ENCODE measurements at regions not wholly inside any gene's neighbourhood (a gene's known extent, or its start where the extent isn't known, plus 50 kb on each side); places are given as distances from the start of the nearest gene placed in this dataset.
"Not testable (repeated sequence)": the region's sequence is repeated elsewhere in the genome, so short reads cannot be mapped to it uniquely, and the experiment has no call there.

GRCh38 chr9:1505489-1505888 lies 455.3 kb downstream of the DMRT2 start:
- DNase-seq: no peak

DNA sequence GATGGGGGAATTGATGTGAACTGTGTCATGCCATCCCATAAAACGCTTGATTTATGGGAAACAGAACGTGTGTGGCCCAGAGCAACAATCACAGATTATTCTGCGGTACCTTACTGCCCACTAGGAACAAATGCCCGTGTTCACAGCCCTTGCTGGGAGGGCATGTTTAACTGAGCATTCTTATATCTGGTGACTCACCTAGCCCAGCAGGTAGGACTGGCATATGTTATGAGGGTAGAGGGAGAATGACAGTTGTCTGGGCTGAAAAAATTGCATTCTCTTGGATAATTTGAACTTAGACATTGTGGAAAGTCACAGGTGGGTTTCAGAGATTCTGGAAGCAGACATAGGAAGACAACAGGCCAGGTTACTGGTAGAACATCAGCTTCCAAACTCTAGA lies 460.6 kb downstream of the DMRT2 start:
- no peak for DNase-seq

DNA sequence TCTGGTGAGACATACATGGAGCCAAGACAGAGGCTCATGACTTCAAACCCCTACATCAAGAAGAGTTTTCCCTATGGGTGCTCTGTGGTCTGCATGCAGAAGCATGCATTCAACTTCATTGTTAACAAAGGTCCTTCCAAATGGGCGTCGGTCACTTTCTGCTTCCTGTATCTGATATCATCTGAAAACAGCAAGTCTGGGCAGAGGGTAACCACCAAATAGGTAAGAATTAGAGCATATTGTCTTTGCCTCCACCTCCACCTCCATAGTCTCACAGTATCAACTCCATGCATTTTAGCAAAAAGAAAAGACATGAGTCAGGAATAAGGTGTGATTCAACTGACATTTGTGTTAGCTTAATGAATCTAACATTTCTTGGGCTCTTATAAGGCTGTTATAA lies 462.9 kb downstream of the DMRT2 start:
- DNase-seq: no peak

DNA sequence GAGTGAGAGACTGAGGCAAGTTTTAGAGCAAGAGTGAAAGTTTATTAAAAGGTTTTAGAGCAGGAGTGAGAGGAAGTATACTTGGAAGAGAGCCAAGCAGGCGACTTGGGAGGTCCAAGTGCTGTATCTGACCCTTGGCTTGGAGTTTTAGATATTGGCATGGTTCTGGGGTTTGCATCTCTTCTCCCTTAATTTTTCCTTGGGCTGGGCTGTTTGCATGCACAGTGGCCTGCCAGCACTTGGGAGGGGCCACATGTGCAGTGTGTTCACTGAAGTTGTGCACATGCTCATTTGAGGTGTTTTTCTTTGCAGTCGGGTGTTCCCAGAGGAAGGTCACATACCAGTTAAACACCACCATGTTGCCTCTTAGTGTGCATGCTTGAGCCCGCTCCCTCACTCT lies 464.1 kb downstream of the DMRT2 start:
- no peak for DNase-seq

DNA sequence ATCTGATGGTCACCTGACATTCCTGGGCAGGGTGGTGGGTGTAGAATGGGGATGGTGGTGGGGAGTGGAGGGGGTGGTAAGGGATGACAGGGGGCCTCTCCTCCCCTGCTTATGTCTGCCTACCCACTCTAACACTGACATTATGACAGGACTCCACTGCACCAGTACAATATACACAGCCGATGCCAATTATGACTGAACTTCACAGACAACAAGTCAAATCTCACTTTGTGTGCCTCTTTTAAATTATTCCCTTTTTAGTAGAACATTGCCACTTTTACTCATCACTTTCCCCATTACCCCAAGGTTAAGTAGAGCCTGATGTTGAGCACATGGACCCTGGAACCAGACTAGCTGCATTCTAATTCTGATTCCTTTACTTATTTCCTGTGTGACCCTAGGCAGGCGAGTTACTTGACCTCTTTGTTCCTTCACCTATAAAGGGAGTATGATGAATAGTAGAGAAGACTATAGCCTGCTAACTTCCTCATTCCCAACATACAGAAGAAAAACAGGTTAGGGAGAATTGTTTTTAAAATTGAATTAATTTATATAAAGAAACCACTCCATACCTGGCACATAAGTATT lies 464.7 kb downstream of the DMRT2 start:
- DNase-seq: no peak

DNA sequence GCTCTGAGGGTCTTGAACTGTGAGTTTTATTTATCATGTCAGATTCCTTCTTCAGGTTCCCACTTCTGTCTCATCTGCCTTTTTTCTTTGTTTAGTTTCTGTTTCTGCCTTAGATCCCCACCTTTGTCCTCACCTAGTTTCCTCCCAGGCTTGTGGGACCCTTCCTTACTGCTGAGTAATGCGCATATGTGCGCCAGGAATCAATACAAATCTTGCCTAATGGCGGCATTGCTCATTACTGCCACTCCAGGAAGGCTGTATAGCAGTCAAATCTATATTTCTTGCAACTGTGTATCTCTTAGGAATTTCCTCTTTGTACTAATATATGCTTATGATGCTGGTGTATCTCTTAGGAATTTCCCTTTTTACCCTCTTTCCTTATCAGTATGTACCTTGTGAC lies 465.4 kb downstream of the DMRT2 start:
- DNase-seq: no peak

DNA sequence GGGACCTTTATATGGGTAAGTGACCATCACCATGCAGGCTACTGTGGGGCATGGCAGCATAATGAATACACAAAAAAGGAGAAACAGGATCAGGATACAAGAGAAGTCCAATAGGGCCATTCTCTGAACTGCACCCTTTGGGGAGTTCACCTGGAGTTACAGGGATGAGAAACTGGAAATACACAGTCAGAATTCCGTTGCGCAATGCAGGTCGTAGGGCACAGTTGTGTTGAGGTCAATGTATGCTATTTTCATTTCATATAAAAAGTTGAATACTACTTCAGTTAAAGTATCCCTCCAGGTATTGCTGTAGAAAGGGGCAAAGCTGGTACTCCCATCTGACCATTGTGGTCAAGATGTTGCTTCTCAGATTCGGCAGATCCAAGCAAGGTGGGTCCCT lies 471.4 kb downstream of the DMRT2 start:
- DNase-seq: no peak

- no peak for DNase-seq
Measured at GRCh38 chr9:1522219-1522767, 472.1 kb downstream of the DMRT2 start.

- DNase-seq: no peak
Measured at GRCh38 chr9:1528456-1528855, 478.3 kb downstream of the DMRT2 start.

DNA sequence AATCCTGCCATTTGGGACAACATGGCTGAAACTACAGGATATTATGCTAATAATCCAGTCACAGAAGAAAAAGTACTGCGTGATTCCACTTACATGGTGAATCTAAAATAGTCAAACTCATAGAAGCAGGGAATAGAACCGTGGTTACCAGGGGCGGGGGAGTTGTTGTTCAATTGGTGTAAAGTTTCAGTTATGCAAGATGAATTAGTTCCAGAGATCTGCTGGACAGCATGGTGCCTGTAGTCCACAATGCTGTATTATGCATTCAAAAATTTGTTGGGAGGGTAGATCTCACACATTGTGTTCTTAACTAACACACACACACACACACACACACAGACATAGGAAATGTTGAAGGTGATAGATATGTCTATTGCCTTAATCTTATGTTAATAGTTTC lies 480.5 kb downstream of the DMRT2 start:
- no peak for DNase-seq

DNA sequence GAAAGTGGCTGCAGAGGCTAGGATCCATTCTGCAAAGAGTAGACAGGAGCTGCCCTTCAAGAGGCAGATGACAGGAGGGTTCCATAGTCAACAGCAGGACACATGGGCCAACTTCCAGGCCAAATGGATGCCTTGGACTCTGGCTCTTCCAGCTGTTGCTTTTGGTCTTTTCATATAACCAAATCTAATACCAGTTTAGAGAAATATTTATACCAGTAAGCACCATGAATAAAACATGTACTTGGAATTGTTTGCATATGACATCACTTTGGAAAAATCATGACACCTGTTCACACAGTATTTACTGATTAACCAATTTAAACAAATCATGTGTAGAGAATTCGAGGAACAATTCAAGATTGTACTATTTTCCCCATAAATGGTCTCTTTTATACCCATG lies 481.3 kb downstream of the DMRT2 start:
- no peak for DNase-seq

- no peak for DNase-seq
Measured at GRCh38 chr9:1532171-1532570, 482.0 kb downstream of the DMRT2 start.

DNA sequence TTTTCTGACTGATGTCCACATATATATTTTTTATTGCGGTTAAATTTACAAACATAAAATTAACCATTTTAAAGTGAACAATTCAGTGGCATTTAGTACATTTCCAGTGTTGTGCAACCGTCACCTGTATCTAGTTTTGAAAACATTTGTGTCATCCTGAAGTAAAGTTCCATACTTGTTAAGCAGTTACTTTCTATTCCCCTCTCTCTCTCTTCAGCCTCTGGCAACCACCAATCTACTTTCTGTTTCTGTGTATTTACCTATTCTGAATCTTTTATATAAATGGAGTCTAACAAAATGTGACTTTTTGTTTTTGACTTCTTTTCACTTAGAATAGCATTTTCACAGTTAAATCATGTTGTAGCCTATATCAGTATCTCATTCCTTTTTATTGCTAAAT lies 480.1 kb upstream of the SMARCA2 start:
- no peak for DNase-seq

- DNase-seq: no peak
Measured at GRCh38 chr9:1535599-1535998, 479.5 kb upstream of the SMARCA2 start.

DNA sequence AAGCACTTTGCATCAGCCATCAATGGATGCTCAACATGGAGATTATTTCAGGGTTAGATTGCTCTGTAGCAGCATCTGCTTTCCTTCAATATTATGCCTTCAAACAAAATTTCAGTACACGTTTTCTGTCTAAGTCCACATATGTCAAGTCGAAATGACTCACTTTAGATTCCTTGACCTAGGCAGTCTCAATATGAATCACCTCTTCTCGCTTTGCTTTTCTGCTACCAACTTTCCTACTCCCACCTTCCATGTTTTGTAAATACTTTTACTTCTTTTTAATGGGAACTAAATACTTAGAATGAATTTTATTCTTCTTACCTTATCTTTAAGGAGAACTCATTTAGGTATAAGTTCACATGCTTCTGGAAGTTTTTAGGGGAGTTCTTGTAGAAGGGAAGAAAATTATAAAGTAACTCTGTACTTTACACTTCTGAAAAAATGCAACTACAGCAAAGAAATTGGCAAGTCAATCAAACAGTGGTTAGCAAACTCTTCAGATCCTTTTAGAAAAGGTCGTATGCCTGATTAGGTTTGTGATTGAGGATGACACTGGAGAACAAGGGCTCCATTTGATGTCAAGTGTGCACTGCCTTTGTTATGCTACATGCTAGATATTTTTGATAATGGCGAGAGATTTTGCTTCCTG lies 478.5 kb upstream of the SMARCA2 start:
- DNase-seq: no peak

GRCh38 chr9:1538301-1538700 lies 476.8 kb upstream of the SMARCA2 start:
- DNase-seq: no peak

GRCh38 chr9:1539216-1539615 lies 475.9 kb upstream of the SMARCA2 start:
- no peak for DNase-seq

GRCh38 chr9:1550636-1551035 lies 464.5 kb upstream of the SMARCA2 start:
- DNase-seq: no peak

DNA sequence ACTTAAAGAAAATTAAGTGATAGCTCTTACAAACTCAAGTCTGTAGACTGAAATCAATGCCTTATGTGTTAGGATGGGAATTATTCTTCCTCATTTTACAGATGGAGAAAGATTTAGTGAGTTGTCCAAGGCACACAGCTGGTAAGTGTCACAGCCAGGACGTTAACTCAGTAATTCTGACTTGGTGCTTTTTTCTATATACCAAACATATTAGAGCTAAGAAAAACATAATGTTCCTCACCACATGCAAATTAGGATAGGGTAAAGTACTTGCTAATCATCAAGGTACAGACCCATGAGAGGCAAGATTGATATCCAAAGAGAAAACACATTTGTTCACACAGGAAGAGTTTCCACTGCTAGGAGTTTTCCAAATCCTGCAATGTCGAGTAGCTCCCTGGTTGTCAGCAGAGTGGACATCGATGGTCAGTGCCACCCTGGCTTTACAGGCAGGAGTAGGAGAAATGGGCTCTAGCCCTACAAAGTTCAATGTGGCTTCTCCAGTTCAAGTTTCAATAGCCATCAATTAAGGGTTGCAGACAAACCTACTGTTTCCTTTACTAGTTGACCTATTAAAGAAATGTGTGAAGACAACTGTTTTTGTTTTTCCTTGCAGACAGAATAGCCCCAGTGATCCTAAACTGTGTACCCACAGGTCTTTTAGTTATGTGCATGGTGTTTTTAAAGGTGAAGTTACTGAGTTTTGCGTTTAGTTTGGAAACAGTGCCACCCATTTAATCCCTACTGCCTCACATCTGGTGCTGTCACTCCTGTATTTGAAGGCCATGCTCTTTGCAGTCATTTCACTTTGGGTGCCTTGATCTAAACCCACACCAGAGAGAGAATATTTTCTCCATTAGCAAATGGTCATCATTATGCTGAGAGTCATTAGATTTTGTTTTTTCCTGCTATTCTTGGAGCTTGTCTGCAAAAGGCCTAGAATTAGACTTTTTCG lies 460.8 kb upstream of the SMARCA2 start:
- DNase-seq: no peak

GRCh38 chr9:1558666-1559065 lies 456.5 kb upstream of the SMARCA2 start:
- not testable (repeated sequence) for DNase-seq

- DNase-seq: no peak
Measured at GRCh38 chr9:1575939-1576338, 439.2 kb upstream of the SMARCA2 start.

GRCh38 chr9:1580215-1580614 lies 434.9 kb upstream of the SMARCA2 start:
- no peak for DNase-seq

- no peak for DNase-seq
Measured at GRCh38 chr9:1581926-1582325, 433.2 kb upstream of the SMARCA2 start.

DNA sequence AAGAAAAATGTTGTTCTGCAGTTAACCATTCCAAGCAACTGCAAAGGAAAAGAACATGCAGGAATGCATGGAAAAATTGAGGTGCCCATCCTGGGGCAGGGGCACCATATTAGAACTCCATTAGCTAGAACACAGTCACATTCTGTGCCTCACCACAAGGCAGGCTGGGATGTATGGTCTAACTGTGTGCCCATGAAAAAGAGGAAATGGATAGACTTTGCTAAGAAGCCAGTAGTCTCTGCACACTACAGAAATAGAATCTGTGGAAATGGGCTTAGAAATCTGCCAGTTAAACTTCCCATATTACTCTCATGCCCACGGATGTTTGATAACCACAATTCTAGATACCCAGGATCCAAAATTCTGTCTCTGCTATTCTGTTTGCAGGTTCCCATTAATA lies 423.8 kb upstream of the SMARCA2 start:
- no peak for DNase-seq
